T1000 (cell line): ENCODE measurements at regions not wholly inside any gene's neighbourhood (a gene's known extent, or its start where the extent isn't known, plus 50 kb on each side); places are given as distances from the start of the nearest gene placed in this dataset.
"Not testable (repeated sequence)": the region's sequence is repeated elsewhere in the genome, so short reads cannot be mapped to it uniquely, and the experiment has no call there.

Experiments used
- DNase-seq: peaks from one replicate; lab custom pipeline; 2025; ENCODE audit warnings: mixed read lengths; lab: John Stamatoyannopoulos, UW

GRCh38 chr3:153551536-153552285, 389.7 kb downstream of the RAP2B start:
- DNase-seq: no peak

GRCh38 chr3:153552887-153553604, 391.0 kb downstream of the RAP2B start:
- DNase-seq: no peak

- no peak for DNase-seq
Measured at GRCh38 chr3:153553605-153553945, 391.5 kb downstream of the RAP2B start.

GRCh38 chr3:153555919-153556318, 393.9 kb downstream of the RAP2B start:
- DNase-seq: no peak

- not testable (repeated sequence) for DNase-seq
Measured at GRCh38 chr3:153559366-153559765, 397.3 kb downstream of the RAP2B start.

GRCh38 chr3:153567011-153567410, 405.0 kb downstream of the RAP2B start:
- no peak for DNase-seq

GRCh38 chr3:153567556-153567955, 405.5 kb downstream of the RAP2B start:
- DNase-seq: no peak

GRCh38 chr3:153570481-153570880, 408.5 kb downstream of the RAP2B start:
- not testable (repeated sequence) for DNase-seq

- DNase-seq: no peak
Measured at GRCh38 chr3:153572165-153572564, 410.1 kb downstream of the RAP2B start.

GRCh38 chr3:153572654-153573053, 410.6 kb downstream of the RAP2B start:
- no peak for DNase-seq

GRCh38 chr3:153573481-153573880, 411.5 kb downstream of the RAP2B start:
- no peak for DNase-seq

- DNase-seq: no peak
Measured at GRCh38 chr3:153574445-153574844, 412.4 kb downstream of the RAP2B start.

- no peak for DNase-seq
Measured at GRCh38 chr3:153577059-153577736, 415.2 kb downstream of the RAP2B start.

- DNase-seq: no peak
Measured at GRCh38 chr3:153578046-153578445, 416.0 kb downstream of the RAP2B start.

- no peak for DNase-seq
Measured at GRCh38 chr3:153590051-153590450, 428.0 kb downstream of the RAP2B start.

- DNase-seq: no peak
Measured at GRCh38 chr3:153591561-153592245, 429.7 kb downstream of the RAP2B start.

- DNase-seq: no peak
Measured at GRCh38 chr3:153595186-153595815, 433.3 kb downstream of the RAP2B start.

GRCh38 chr3:153596401-153596800, 434.4 kb downstream of the RAP2B start:
- no peak for DNase-seq

- peak; percentile 39 for DNase-seq
Measured at GRCh38 chr3:153599685-153600084, 437.7 kb downstream of the RAP2B start.

GRCh38 chr3:153600896-153601295, 438.9 kb downstream of the RAP2B start:
- no peak for DNase-seq

- no peak for DNase-seq
Measured at GRCh38 chr3:153601374-153601853, 439.4 kb downstream of the RAP2B start.

- no peak for DNase-seq
Measured at GRCh38 chr3:153602801-153603200, 440.8 kb downstream of the RAP2B start.
